Endothelial cell of umbilical vein (primary cell): ENCODE measurements at regions not wholly inside any gene's neighbourhood (a gene's known extent, or its start where the extent isn't known, plus 50 kb on each side); places are given as distances from the start of the nearest gene placed in this dataset.

Source experiments
- BruUV-seq: library from RNA; stranded (reverse); fragments of 400-500 nt; replicated peaks from 2 replicates; lab custom pipeline; 2021; lab: Mats Ljungman, UMichigan
- CTCF ChIA-PET: fragments of 300-600, 350-600 bp; sonication (Branson Sonifier 250); formaldehyde crosslinking; loops from one replicate; lab custom pipeline; 2021; ENCODE audit warnings: antibody characterized with exemption, inconsistent platforms; lab: Charles Lee
- POLR2A ChIA-PET: fragments of 300-600, 350-600 bp; sonication (Branson Sonifier 250); formaldehyde crosslinking; loops from one replicate; lab custom pipeline; 2021; ENCODE audit warnings: antibody characterized with exemption, inconsistent platforms; lab: Charles Lee
- DNase-seq: peaks from one replicate; pipeline ENCODE4 v3.0.0-alpha.2; 2011; ENCODE audit warnings: low read depth, low spot score
- FAIRE-seq: peaks from 2 replicates; lab custom pipeline; 2011; peaks lifted over from hg19 to GRCh38; lab: Jason Lieb, UNC
- H2AFZ ChIP-seq: 2 replicates; pipeline ENCODE4 v1.6.0; 2012; ENCODE audit warnings: low read depth, low read length, control low read depth, inconsistent platforms
- H3K27ac ChIP-seq: 2 replicates; pipeline ENCODE4 v1.5.1; 2011; ENCODE audit warnings: low read depth, mild to moderate bottlenecking, control low read depth, low read length, moderate library complexity; ENCODE audit not compliant: insufficient read depth
- H3K27me3 ChIP-seq, 2 experiments: 2 replicates each; pipeline versions ENCODE4 v1.6.0 to v1.6.1; 2011; ENCODE audit warnings: low read length in 2 of 2, mixed read lengths in 1 of 2; ENCODE audit not compliant: control insufficient read depth in 2 of 2, insufficient read depth in 2 of 2
- H3K36me3 ChIP-seq, 2 experiments: 2 replicates in 1 of 2; 3 replicates in 1 of 2; pipeline ENCODE4 v1.5.1; 2011; ENCODE audit warnings: low read length in 2 of 2, mild to moderate bottlenecking in 1 of 2, moderate library complexity in 1 of 2; ENCODE audit not compliant: control insufficient read depth in 2 of 2, insufficient read depth in 2 of 2; ENCODE audit errors: extremely low read depth in 1 of 2
- H3K4me1 ChIP-seq: 3 replicates; pipeline ENCODE4 v1.5.1; 2011; ENCODE audit warnings: mild to moderate bottlenecking, low read length; ENCODE audit not compliant: control insufficient read depth, insufficient read depth; ENCODE audit errors: extremely low read depth
- H3K4me2 ChIP-seq: 2 replicates; pipeline ENCODE4 v1.6.1; 2011; ENCODE audit warnings: low read length, control low read depth, mixed read lengths; ENCODE audit not compliant: insufficient read depth
- H3K4me3 ChIP-seq, 3 experiments: fragments of 200-600 bp in 1 of 3; sonication (generic), shearing (Covaris generic) in 1 of 3; replicated peaks in 1 of 3; 2 replicates each; pipeline ENCODE4 v1.5.1; 2011 to 2016; ENCODE audit warnings: control low read depth in 3 of 3, low read length in 3 of 3, mild to moderate bottlenecking in 2 of 3, inconsistent platforms in 1 of 3, low read depth in 1 of 3, moderate library complexity in 1 of 3; ENCODE audit not compliant: insufficient read depth in 1 of 3
- H3K79me2 ChIP-seq: 2 replicates; pipeline ENCODE4 v1.6.0; 2012; ENCODE audit warnings: low read length, inconsistent platforms; ENCODE audit not compliant: control insufficient read depth, insufficient read depth
- H3K9ac ChIP-seq: replicated peaks from 2 replicates; pipeline ENCODE3; 2011; ENCODE audit warnings: low read length, control low read depth; ENCODE audit not compliant: insufficient read depth; ENCODE audit errors: extremely low read depth
- H3K9me1 ChIP-seq: replicated peaks from 3 replicates; pipeline ENCODE4 v1.6.0; 2011; ENCODE audit warnings: mild to moderate bottlenecking, low read length; ENCODE audit not compliant: control insufficient read depth, insufficient read depth; ENCODE audit errors: extremely low read depth
- H3K9me3 ChIP-seq: replicated peaks from 2 replicates; pipeline ENCODE4 v1.5.1; 2012; ENCODE audit warnings: low read length, inconsistent platforms; ENCODE audit not compliant: control insufficient read depth, insufficient read depth
- H4K20me1 ChIP-seq: replicated peaks from 2 replicates; pipeline ENCODE3; 2011; ENCODE audit warnings: mild to moderate bottlenecking, low read length; ENCODE audit not compliant: control insufficient read depth, insufficient read depth; ENCODE audit errors: extremely low read depth
- CTCF ChIP-seq, 2 donors: IDR thresholded peaks; 1 replicate in 1 of 2; 2 replicates in 1 of 2; pipeline ENCODE4 v1.5.1; 2011; ENCODE audit warnings: low read length in 2 of 2, mild to moderate bottlenecking in 2 of 2, moderate library complexity in 2 of 2, control low read depth in 1 of 2, inconsistent platforms in 1 of 2, low read depth in 1 of 2; ENCODE audit not compliant: insufficient read depth in 1 of 2; ENCODE audit errors: extremely low read depth in 1 of 2
- EZH2 ChIP-seq: IDR thresholded peaks from 2 replicates; pipeline ENCODE4 v1.6.1; 2012; ENCODE audit warnings: borderline replicate concordance, low read depth, mild to moderate bottlenecking, moderate library complexity, low read length, inconsistent platforms; ENCODE audit not compliant: severe bottlenecking
- FOS ChIP-seq: IDR thresholded peaks from 2 replicates; pipeline ENCODE4 v1.6.1; 2011; ENCODE audit warnings: mild to moderate bottlenecking, low read length, moderate library complexity, borderline replicate concordance; ENCODE audit not compliant: insufficient read depth
- GATA2 ChIP-seq: IDR thresholded peaks from 2 replicates; pipeline ENCODE4 v1.7.0; 2011; ENCODE audit warnings: low read depth, mild to moderate bottlenecking, moderate library complexity, mixed read lengths, low read length; ENCODE audit not compliant: insufficient read length, insufficient read depth
- JUN ChIP-seq: IDR thresholded peaks from 2 replicates; pipeline ENCODE4 v1.6.1; 2011; ENCODE audit warnings: borderline replicate concordance, low read depth; ENCODE audit not compliant: insufficient read length, insufficient read depth
- MAX ChIP-seq: IDR thresholded peaks from 2 replicates; pipeline ENCODE4 v1.6.1; 2011; ENCODE audit not compliant: insufficient read depth, insufficient read length
- MYC ChIP-seq: IDR thresholded peaks from one replicate; pipeline ENCODE4 v1.6.1; 2011; ENCODE audit warnings: mild to moderate bottlenecking, low read depth, low read length
- POLR2A ChIP-seq: IDR thresholded peaks from 2 replicates; pipeline ENCODE4 v1.6.1; 2012; ENCODE audit warnings: low read depth, mild to moderate bottlenecking, control low read depth, low read length
- POLR2AphosphoS5 ChIP-seq: IDR thresholded peaks from 2 replicates; pipeline ENCODE4 v1.6.1; 2012; ENCODE audit warnings: low read depth, mild to moderate bottlenecking, control low read depth, low read length, moderate library complexity; ENCODE audit not compliant: insufficient read depth
- dilution Hi-C: fragments of 300-500 bp; cut with MboI; formaldehyde crosslinking; loops from one replicate; pipeline ENCODE4 v1.15.0; 2019; ENCODE audit warnings: low sequenced_read_pairs; ENCODE audit not compliant: extremely low pct_ligation_motif_present
- intact Hi-C: fragments of 100-400 bp; cut with micrococcal nuclease; formaldehyde crosslinking; loops from one replicate; pipeline ENCODE4 v1.10.0; 2022

- dilution Hi-C loops: no loop called here
- intact Hi-C loops: no loop called here
- Histone ChIP-seq H3K27me3 (no peaks in the 10 kb centered on the region), H3K9me3 (no peaks in the 10 kb centered on the region), H3K9ac (no peak overlapping the region), H3K9me1 (no peaks in the 10 kb centered on the region), H3K4me1 (no peaks in the 10 kb centered on the region), H3K36me3 (no peaks in the 10 kb centered on the region), H4K20me1 (no peaks in the 10 kb centered on the region), H3K4me2 (no peak overlapping the region), H3K79me2 (no peaks in the 10 kb centered on the region), H3K4me3 (no peak overlapping the region), H2AFZ (no peak overlapping the region), H3K27ac (no peak overlapping the region)
- ChIA-PET POLR2A (no interaction called here), CTCF (no interaction called here)
- no peak for FAIRE-seq
- no peak for DNase-seq
- TF ChIP-seq POLR2A (no peak), POLR2AphosphoS5 (no peak), FOS (no peak), EZH2 (no peak), MAX (no peak), GATA2 (no peak), CTCF (IDR thresholded peaks at IDR 0.05; ENCODE audit: extremely low read depth in 1 of 2, insufficient read depth in 1 of 2, low read depth in 1 of 2, low read length in 2 of 2) (no peak), JUN (no peak), MYC (no peak)
- no TSS peak for BruUV-seq
These were observed 55.2 kb downstream of the RTL3 start for GRCh38 chrX:78603908-78604307.
